ENCODE measurements at regions not wholly inside any gene's neighbourhood (a gene's known extent, or its start where the extent isn't known, plus 50 kb on each side); places are given as distances from the start of the nearest gene placed in this dataset.

- DNase-seq, result no peak
- TF ChIP-seq GATA1 (IDR thresholded peaks at IDR 0.05; ENCODE audit: low read depth, low read length) (no peak), POLR2A (IDR thresholded peaks at IDR 0.05; ENCODE audit: low read length) (no peak)
Observed at GRCh38 chr4:62271107-62271506, 1071.0 kb downstream of the ADGRL3 start.

- DNase-seq, result no peak
- TF ChIP-seq GATA1 (IDR thresholded peaks at IDR 0.05; ENCODE audit: low read depth, low read length) (no peak), POLR2A (IDR thresholded peaks at IDR 0.05; ENCODE audit: low read length) (no peak)
Observed at GRCh38 chr4:62269918-62270317, 1069.8 kb downstream of the ADGRL3 start.

GRCh38 chr4:62263454-62263853 lies 1063.3 kb downstream of the ADGRL3 start:
- no peak for DNase-seq
- TF ChIP-seq POLR2A (IDR thresholded peaks at IDR 0.05; ENCODE audit: low read length) (no peak), GATA1 (IDR thresholded peaks at IDR 0.05; ENCODE audit: low read depth, low read length) (no peak)

GRCh38 chr4:62262676-62263075 lies 1062.5 kb downstream of the ADGRL3 start:
- no peak for DNase-seq
- no peak for TF ChIP-seq GATA1 (IDR thresholded peaks at IDR 0.05; ENCODE audit: low read depth, low read length)
- no peak for TF ChIP-seq POLR2A (IDR thresholded peaks at IDR 0.05; ENCODE audit: low read length)

- DNase-seq, result no peak
- TF ChIP-seq GATA1 (IDR thresholded peaks at IDR 0.05; ENCODE audit: low read depth, low read length) (no peak), POLR2A (IDR thresholded peaks at IDR 0.05; ENCODE audit: low read length) (no peak)
Observed at GRCh38 chr4:62260254-62260653, 1060.1 kb downstream of the ADGRL3 start.

GRCh38 chr4:62256479-62256878 lies 1056.4 kb downstream of the ADGRL3 start:
- no peak for TF ChIP-seq POLR2A (IDR thresholded peaks at IDR 0.05; ENCODE audit: low read length)
- TF ChIP-seq GATA1 (IDR thresholded peaks at IDR 0.05; ENCODE audit: low read depth, low read length), result no peak
- DNase-seq, result no peak

- no peak for TF ChIP-seq POLR2A (IDR thresholded peaks at IDR 0.05; ENCODE audit: low read length)
- no peak for TF ChIP-seq GATA1 (IDR thresholded peaks at IDR 0.05; ENCODE audit: low read depth, low read length)
Observed at GRCh38 chr4:62252728-62253127, 1052.6 kb downstream of the ADGRL3 start.

GRCh38 chr4:62250100-62250499 lies 1050.0 kb downstream of the ADGRL3 start:
- TF ChIP-seq GATA1 (IDR thresholded peaks at IDR 0.05; ENCODE audit: low read depth, low read length) (no peak), POLR2A (IDR thresholded peaks at IDR 0.05; ENCODE audit: low read length) (no peak)
- DNase-seq, result no peak

More at GRCh38 chr4:62252728-62253127, 1052.6 kb downstream of the ADGRL3 start:
- no peak for DNase-seq

- peak in 1 of 2 experiments; percentile 9 for DNase-seq
- TF ChIP-seq POLR2A (IDR thresholded peaks at IDR 0.05; ENCODE audit: low read length) (no peak), GATA1 (IDR thresholded peaks at IDR 0.05; ENCODE audit: low read depth, low read length) (no peak)
Observed at GRCh38 chr4:62243895-62244294, 1043.8 kb downstream of the ADGRL3 start.

- DNase-seq, result no peak
- TF ChIP-seq POLR2A (IDR thresholded peaks at IDR 0.05; ENCODE audit: low read length) (no peak), GATA1 (IDR thresholded peaks at IDR 0.05; ENCODE audit: low read depth, low read length) (no peak)
Observed at GRCh38 chr4:62235911-62236310, 1035.8 kb downstream of the ADGRL3 start.

GRCh38 chr4:62232814-62233213 lies 1032.7 kb downstream of the ADGRL3 start:
- no peak for DNase-seq
- TF ChIP-seq GATA1 (IDR thresholded peaks at IDR 0.05; ENCODE audit: low read depth, low read length), result no peak
- TF ChIP-seq POLR2A (IDR thresholded peaks at IDR 0.05; ENCODE audit: low read length), result no peak

GRCh38 chr4:62231994-62232393 lies 1031.9 kb downstream of the ADGRL3 start:
- TF ChIP-seq POLR2A (IDR thresholded peaks at IDR 0.05; ENCODE audit: low read length), result no peak
- TF ChIP-seq GATA1 (IDR thresholded peaks at IDR 0.05; ENCODE audit: low read depth, low read length), result no peak
- no peak for DNase-seq

- DNase-seq, result no peak
- TF ChIP-seq POLR2A (IDR thresholded peaks at IDR 0.05; ENCODE audit: low read length) (no peak), GATA1 (IDR thresholded peaks at IDR 0.05; ENCODE audit: low read depth, low read length) (no peak)
Observed at GRCh38 chr4:62226082-62226481, 1026.0 kb downstream of the ADGRL3 start.

GRCh38 chr4:62222121-62222520 lies 1022.0 kb downstream of the ADGRL3 start:
- TF ChIP-seq POLR2A (IDR thresholded peaks at IDR 0.05; ENCODE audit: low read length) (no peak), GATA1 (IDR thresholded peaks at IDR 0.05; ENCODE audit: low read depth, low read length) (no peak)
- no peak for DNase-seq

GRCh38 chr4:62210486-62210885 lies 1010.4 kb downstream of the ADGRL3 start:
- no peak for TF ChIP-seq GATA1 (IDR thresholded peaks at IDR 0.05; ENCODE audit: low read depth, low read length)
- no peak for TF ChIP-seq POLR2A (IDR thresholded peaks at IDR 0.05; ENCODE audit: low read length)
- DNase-seq, result no peak

Measured in erythroblast (primary cell).